ENCODE measurements at regions not wholly inside any gene's neighbourhood (a gene's known extent, or its start where the extent isn't known, plus 50 kb on each side); places are given as distances from the start of the nearest gene placed in this dataset.

- TF ChIP-seq CTCF (IDR thresholded peaks at IDR 0.05; ENCODE audit: extremely low read depth, missing control alignments), result no peak
- no peak for DNase-seq (ENCODE audit: low spot score)
These were observed 198.7 kb upstream of the PLD5 start for GRCh38 chr1:242723044-242723716.

- DNase-seq (ENCODE audit: low spot score), result no peak
- no peak for TF ChIP-seq CTCF (IDR thresholded peaks at IDR 0.05; ENCODE audit: extremely low read depth, missing control alignments)
These were observed 194.5 kb upstream of the PLD5 start for GRCh38 chr1:242718967-242719366.

GRCh38 chr1:242712248-242712647 is 187.8 kb upstream of the PLD5 start:
- no peak for DNase-seq (ENCODE audit: low spot score)
- no peak for TF ChIP-seq CTCF (IDR thresholded peaks at IDR 0.05; ENCODE audit: extremely low read depth, missing control alignments)

- no peak for DNase-seq (ENCODE audit: low spot score)
- no peak for TF ChIP-seq CTCF (IDR thresholded peaks at IDR 0.05; ENCODE audit: extremely low read depth, missing control alignments)
These were observed 186.3 kb upstream of the PLD5 start for GRCh38 chr1:242710847-242711246.

GRCh38 chr1:242710286-242710685 is 185.8 kb upstream of the PLD5 start:
- no peak for TF ChIP-seq CTCF (IDR thresholded peaks at IDR 0.05; ENCODE audit: extremely low read depth, missing control alignments)
- DNase-seq (ENCODE audit: low spot score), result no peak

- TF ChIP-seq CTCF (IDR thresholded peaks at IDR 0.05; ENCODE audit: extremely low read depth, missing control alignments), result no peak
- DNase-seq (ENCODE audit: low spot score), result no peak
These were observed 179.0 kb upstream of the PLD5 start for GRCh38 chr1:242703467-242703866.

GRCh38 chr1:242692988-242693387 is 168.5 kb upstream of the PLD5 start:
- TF ChIP-seq CTCF (IDR thresholded peaks at IDR 0.05; ENCODE audit: extremely low read depth, missing control alignments), result no peak
- no peak for DNase-seq (ENCODE audit: low spot score)

Measured in GM20000 (cell line).